Lower leg skin (tissue), 4 donors: ENCODE measurements at regions not wholly inside any gene's neighbourhood (a gene's known extent, or its start where the extent isn't known, plus 50 kb on each side); places are given as distances from the start of the nearest gene placed in this dataset.

Experiments
- DNase-seq, 2 donors: peaks; one replicate each; pipeline ENCODE4 v3.0.0-alpha.2; 2019; ENCODE audit warnings: low spot score in 2 of 2
- H3K4me3 ChIP-seq: fragments of 200-600 bp; sonication (generic); 2 replicates; pipeline ENCODE4 v1.5.1; 2017; ENCODE audit warnings: mild to moderate bottlenecking, low read depth; ENCODE audit not compliant: poor library complexity, severe bottlenecking
- CTCF ChIP-seq, 3 donors: fragments of 450-650 bp; IDR thresholded peaks; one replicate each; pipeline ENCODE4 v1.5.1; 2016; ENCODE audit warnings: antibody characterized with exemption in 3 of 3, mild to moderate bottlenecking in 3 of 3, moderate library complexity in 2 of 3
- POLR2A ChIP-seq, 2 donors: fragments of 450-650 bp; IDR thresholded peaks; one replicate each; pipeline ENCODE4 v1.6.1; 2016 to 2017; ENCODE audit warnings: antibody characterized with exemption in 2 of 2, mild to moderate bottlenecking in 1 of 2, moderate library complexity in 1 of 2
- WGBS, 2 donors: methylation state at CpG; one replicate each; pipeline ENCODE4 v1.1.5; 2018; 5-methylcytosine and 5-hydroxymethylcytosine counted together
- intact Hi-C: fragments of 100-400 bp; cut with DNase I; formaldehyde crosslinking; loops from one replicate; pipeline ENCODE4 v1.15.0; 2023; ENCODE audit warnings: low total_unique reads

GRCh38 chr15:69525543-69525942 lies 72.9 kb downstream of the RPLP1 start:
- TF ChIP-seq POLR2A (IDR thresholded peaks at IDR 0.05) = no peak
- no peak for TF ChIP-seq CTCF (IDR thresholded peaks at IDR 0.05)
- DNase-seq = peak in 1 of 2 donors; percentile 20
- no peak overlapping the region for H3K4me3 ChIP-seq
- WGBS, 2 donors = 96 to 98% methylated on average over 6 of the region's 6 CpGs
- intact Hi-C loops = no loop called here

- WGBS, 2 donors = 73 to 82% methylated on average over 16 to 17 of the region's 17 CpGs
- no peak overlapping the region for H3K4me3 ChIP-seq
- TF ChIP-seq CTCF (IDR thresholded peaks at IDR 0.05) (no peak), POLR2A (IDR thresholded peaks at IDR 0.05) (no peak)
- intact Hi-C loops = no loop called here
- peak; percentile 17 to 76 for DNase-seq
Measured at GRCh38 chr15:69526081-69527061, 73.8 kb downstream of the RPLP1 start.

- no peak for DNase-seq
- no peak overlapping the region for H3K4me3 ChIP-seq
- intact Hi-C loops = no loop called here
- WGBS, 2 donors = 93 to 95% methylated on average over 5 of the region's 5 CpGs
- TF ChIP-seq CTCF (IDR thresholded peaks at IDR 0.05) (no peak), POLR2A (IDR thresholded peaks at IDR 0.05) (no peak)
Measured at GRCh38 chr15:69529141-69529540, 76.5 kb downstream of the RPLP1 start.

- 69 to 75% methylated on average over 6 of the region's 6 CpGs for WGBS, 2 donors
- no peak for DNase-seq
- intact Hi-C loops = no loop called here
- no peak for TF ChIP-seq POLR2A (IDR thresholded peaks at IDR 0.05)
- TF ChIP-seq CTCF (IDR thresholded peaks at IDR 0.05) = no peak
- H3K4me3 ChIP-seq = no peak overlapping the region
Measured at GRCh38 chr15:69529961-69530633, 77.5 kb downstream of the RPLP1 start.

GRCh38 chr15:69530991-69531664 lies 78.5 kb downstream of the RPLP1 start:
- intact Hi-C loops = no loop called here
- TF ChIP-seq POLR2A (IDR thresholded peaks at IDR 0.05) (no peak), CTCF (IDR thresholded peaks at IDR 0.05) (no peak)
- 51 to 61% methylated on average over 13 of the region's 13 CpGs for WGBS, 2 donors
- no peak overlapping the region for H3K4me3 ChIP-seq
- no peak for DNase-seq
